ENCODE measurements at regions not wholly inside any gene's neighbourhood (a gene's known extent, or its start where the extent isn't known, plus 50 kb on each side); places are given as distances from the start of the nearest gene placed in this dataset.

- no peak overlapping the region for H3K4me3 ChIP-seq (ENCODE audit: low read depth, low read length, poor library complexity, severe bottlenecking)
- ChIA-PET CTCF (no interaction called here), POLR2A (ENCODE audit: low non-redundant PET) (no interaction called here)
- intact Hi-C loops (cut with micrococcal nuclease; ENCODE audit: unreplicated experiment), result no loop called here
- no peaks in the 10 kb centered on the region for H3K9me3 ChIP-seq (ENCODE audit: low read depth, low read length, poor library complexity, severe bottlenecking)
- no peaks in the 10 kb centered on the region for H3K36me3 ChIP-seq (ENCODE audit: insufficient read depth, low read length, poor library complexity, severe bottlenecking)
- H3K27me3 ChIP-seq (replicated peaks; ENCODE audit: insufficient read depth, low read depth, low read length, poor library complexity), result no peaks in the 10 kb centered on the region
- no peak overlapping the region for H3K27ac ChIP-seq (ENCODE audit: low read depth, low read length, poor library complexity, severe bottlenecking)
- no peaks in the 10 kb centered on the region for H3K4me1 ChIP-seq (ENCODE audit: insufficient read depth, low read length, poor library complexity, severe bottlenecking)
- BruUV-seq (replicated peaks), result no TSS peak
- no peak for TF ChIP-seq CTCF (conservative IDR thresholded peaks at IDR 0.05; ENCODE audit: low read depth, low read length)
- TF ChIP-seq EZH2 (IDR thresholded peaks at IDR 0.05; ENCODE audit: borderline replicate concordance, low read depth, low read length, poor library complexity, severe bottlenecking), result no peak
- DNase-seq (ENCODE audit: low spot score), result no peak
These were observed 355.0 kb upstream of the SLC30A5 start for GRCh38 chr5:68738841-68739240.

- intact Hi-C loops (cut with micrococcal nuclease; ENCODE audit: unreplicated experiment), result loop anchor here (10.0 kb wide), 1 partner anchor 275 kb away; no protein-coding TSS in a partner anchor
- POLR2A ChIA-PET (ENCODE audit: low non-redundant PET), result no interaction called here
These were observed 354.1 kb upstream of the SLC30A5 start for GRCh38 chr5:68739752-68740151.

DNA sequence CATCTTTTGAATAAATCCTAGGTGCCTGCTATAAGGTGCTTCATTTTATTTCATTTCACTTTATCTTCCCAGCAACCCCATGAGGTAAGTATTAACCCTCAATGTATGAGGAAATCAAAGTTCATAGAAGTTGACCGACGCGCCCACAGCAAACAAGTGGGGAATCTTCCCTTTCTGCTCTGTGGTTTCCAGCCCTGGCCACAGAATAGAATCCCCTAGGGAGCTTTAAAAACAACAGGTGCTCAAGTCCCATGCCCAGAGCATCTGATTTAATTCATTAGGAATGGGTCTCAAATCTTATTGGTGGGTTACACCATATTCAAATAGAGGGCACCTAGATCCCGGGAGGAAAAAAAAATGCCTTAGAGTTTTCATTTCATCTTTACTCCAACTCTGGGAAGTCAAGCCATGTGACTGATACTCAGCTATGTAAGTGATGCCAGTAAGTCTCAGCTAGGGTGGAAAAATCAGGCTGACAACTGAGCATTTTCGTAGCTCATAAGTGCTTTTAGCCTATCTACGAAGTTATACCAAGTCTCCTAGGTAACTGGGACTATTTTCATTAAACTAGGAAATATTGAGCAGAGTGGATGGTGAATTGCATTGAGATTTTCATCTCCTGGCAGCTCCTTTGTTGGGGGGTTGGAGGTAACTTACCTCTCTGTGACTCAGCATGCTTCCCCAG is 353.4 kb upstream of the SLC30A5 start:
- Histone ChIP-seq H3K4me1 (ENCODE audit: insufficient read depth, low read length, poor library complexity, severe bottlenecking) (no peaks in the 10 kb centered on the region), H3K4me3 (ENCODE audit: low read depth, low read length, poor library complexity, severe bottlenecking) (no peak overlapping the region), H3K27me3 (replicated peaks; ENCODE audit: insufficient read depth, low read depth, low read length, poor library complexity) (no peaks in the 10 kb centered on the region), H3K36me3 (ENCODE audit: insufficient read depth, low read length, poor library complexity, severe bottlenecking) (no peaks in the 10 kb centered on the region), H3K9me3 (ENCODE audit: low read depth, low read length, poor library complexity, severe bottlenecking) (no peaks in the 10 kb centered on the region), H3K27ac (ENCODE audit: low read depth, low read length, poor library complexity, severe bottlenecking) (no peak overlapping the region)
- ChIA-PET CTCF (no interaction called here), POLR2A (ENCODE audit: low non-redundant PET) (no interaction called here)
- TF ChIP-seq EZH2 (IDR thresholded peaks at IDR 0.05; ENCODE audit: borderline replicate concordance, low read depth, low read length, poor library complexity, severe bottlenecking), result no peak
- TF ChIP-seq CTCF (conservative IDR thresholded peaks at IDR 0.05; ENCODE audit: low read depth, low read length), result no peak
- intact Hi-C loops (cut with micrococcal nuclease; ENCODE audit: unreplicated experiment), result loop anchor here (10.0 kb wide), 1 partner anchor 276 kb away; no protein-coding TSS in a partner anchor
- no TSS peak for BruUV-seq (replicated peaks)
- DNase-seq (ENCODE audit: low spot score), result no peak

More at GRCh38 chr5:68739752-68740151, 354.1 kb upstream of the SLC30A5 start:
- Histone ChIP-seq H3K4me3 (ENCODE audit: low read depth, low read length, poor library complexity, severe bottlenecking) (no peak overlapping the region), H3K27ac (ENCODE audit: low read depth, low read length, poor library complexity, severe bottlenecking) (no peak overlapping the region), H3K4me1 (ENCODE audit: insufficient read depth, low read length, poor library complexity, severe bottlenecking) (no peaks in the 10 kb centered on the region), H3K27me3 (replicated peaks; ENCODE audit: insufficient read depth, low read depth, low read length, poor library complexity) (no peaks in the 10 kb centered on the region), H3K36me3 (ENCODE audit: insufficient read depth, low read length, poor library complexity, severe bottlenecking) (no peaks in the 10 kb centered on the region), H3K9me3 (ENCODE audit: low read depth, low read length, poor library complexity, severe bottlenecking) (no peaks in the 10 kb centered on the region)
- TF ChIP-seq EZH2 (IDR thresholded peaks at IDR 0.05; ENCODE audit: borderline replicate concordance, low read depth, low read length, poor library complexity, severe bottlenecking) (no peak), CTCF (conservative IDR thresholded peaks at IDR 0.05; ENCODE audit: low read depth, low read length) (no peak)
- CTCF ChIA-PET, result no interaction called here
- BruUV-seq (replicated peaks), result no TSS peak
- no peak for DNase-seq (ENCODE audit: low spot score)

Data from A673 (cell line).